B cell (primary cell): ENCODE measurements at regions not wholly inside any gene's neighbourhood (a gene's known extent, or its start where the extent isn't known, plus 50 kb on each side); places are given as distances from the start of the nearest gene placed in this dataset.

Experiments used
- CTCF ChIP-seq: fragments of 200-600 bp; IDR thresholded peaks from one replicate; pipeline ENCODE4 v1.8.0; 2022; ENCODE audit warnings: antibody characterized with exemption, mild to moderate bottlenecking
- EZH2 ChIP-seq: IDR thresholded peaks from 2 replicates; pipeline ENCODE4 v1.6.1; 2012; ENCODE audit warnings: borderline replicate concordance, low read depth, mild to moderate bottlenecking, moderate library complexity, low read length; ENCODE audit not compliant: insufficient read depth, poor library complexity, severe bottlenecking

DNA sequence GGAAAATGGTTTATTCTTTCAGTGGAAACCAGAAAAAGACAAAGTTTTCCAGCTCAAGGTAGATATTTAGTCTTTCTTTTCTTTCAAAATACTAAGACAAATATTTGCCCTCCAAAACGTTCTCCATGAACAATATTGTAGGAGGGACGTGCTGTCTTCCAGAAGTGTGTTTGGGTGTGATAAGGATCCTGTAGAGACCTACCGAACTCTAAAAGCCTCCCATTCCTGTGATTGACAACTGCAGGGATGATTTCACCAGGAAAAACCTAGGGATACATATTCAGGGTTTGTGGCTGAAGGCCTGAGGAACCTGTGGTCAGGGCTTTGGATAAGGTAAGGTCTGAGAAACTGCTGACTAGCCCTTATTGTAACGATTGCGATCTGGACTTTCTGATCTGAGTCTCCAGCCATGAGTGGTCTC is 167.1 kb downstream of the ZNF648 start:
- TF ChIP-seq CTCF (no peak), EZH2 (no peak)
